Tibial nerve (tissue), 3 donors: ENCODE measurements at regions not wholly inside any gene's neighbourhood (a gene's known extent, or its start where the extent isn't known, plus 50 kb on each side); places are given as distances from the start of the nearest gene placed in this dataset.

Experiments
- CTCF ChIP-seq, 5 experiments: fragments of 200-600 bp in 3 of 5; fragments of 450-650 bp in 2 of 5; sonication (generic) in 3 of 5; IDR thresholded peaks; one replicate each; pipeline ENCODE4 v1.5.1; 2016 to 2019; ENCODE audit warnings: antibody characterized with exemption in 5 of 5, mild to moderate bottlenecking in 3 of 5, moderate library complexity in 2 of 5
- POLR2A ChIP-seq, 2 donors: fragments of 450-650 bp; IDR thresholded peaks; one replicate each; pipeline ENCODE4 v1.6.1; 2017; ENCODE audit warnings: antibody characterized with exemption in 2 of 2, mild to moderate bottlenecking in 2 of 2, moderate library complexity in 2 of 2

GRCh38 chr14:48456051-48456450, 780.6 kb upstream of the MDGA2 start:
- TF ChIP-seq CTCF (IDR thresholded peaks at IDR 0.05) (no peak), POLR2A (IDR thresholded peaks at IDR 0.05) (no peak)
